ENCODE measurements at regions not wholly inside any gene's neighbourhood (a gene's known extent, or its start where the extent isn't known, plus 50 kb on each side); places are given as distances from the start of the nearest gene placed in this dataset.

DNA sequence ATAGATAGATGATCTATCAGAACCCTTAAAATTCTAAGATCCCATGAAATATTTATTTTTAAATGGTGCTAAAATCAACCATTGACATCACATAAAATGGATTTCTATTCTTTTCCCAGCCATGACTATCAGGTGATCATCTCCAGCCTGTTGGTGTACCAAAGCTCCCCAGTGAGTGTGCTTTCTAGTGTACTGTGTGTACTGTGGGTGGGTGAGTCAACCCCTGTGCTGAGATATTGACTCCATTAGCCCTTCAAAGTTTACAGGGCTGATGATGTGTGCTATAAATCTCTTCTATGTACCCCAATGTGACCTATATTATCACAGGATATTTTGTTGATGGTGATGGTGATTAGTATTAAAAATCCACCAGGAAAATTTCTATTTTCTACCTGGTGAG is 344.6 kb downstream of the MMUT start:
- TF ChIP-seq FOXM1 (IDR thresholded peaks at IDR 0.05; ENCODE audit: borderline replicate concordance, low read depth) (no peak), TEAD4 (IDR thresholded peaks at IDR 0.05) (no peak), ZBTB7A (IDR thresholded peaks at IDR 0.05; ENCODE audit: low read depth) (no peak), NFIC (IDR thresholded peaks at IDR 0.05) (no peak), CEBPB (IDR thresholded peaks at IDR 0.05) (no peak), TAF1 (IDR thresholded peaks at IDR 0.05; ENCODE audit: low read depth) (no peak), RAD21 (IDR thresholded peaks at IDR 0.05; ENCODE audit: low read depth) (no peak), EP300 (IDR thresholded peaks at IDR 0.05; ENCODE audit: borderline replicate concordance) (no peak), EGR1 (IDR thresholded peaks at IDR 0.05) (no peak), TCF12 (IDR thresholded peaks at IDR 0.05; ENCODE audit: low read depth) (no peak), CREB1 (IDR thresholded peaks at IDR 0.05; ENCODE audit: low read depth) (no peak)
- TF ChIP-seq, protein P1, sequence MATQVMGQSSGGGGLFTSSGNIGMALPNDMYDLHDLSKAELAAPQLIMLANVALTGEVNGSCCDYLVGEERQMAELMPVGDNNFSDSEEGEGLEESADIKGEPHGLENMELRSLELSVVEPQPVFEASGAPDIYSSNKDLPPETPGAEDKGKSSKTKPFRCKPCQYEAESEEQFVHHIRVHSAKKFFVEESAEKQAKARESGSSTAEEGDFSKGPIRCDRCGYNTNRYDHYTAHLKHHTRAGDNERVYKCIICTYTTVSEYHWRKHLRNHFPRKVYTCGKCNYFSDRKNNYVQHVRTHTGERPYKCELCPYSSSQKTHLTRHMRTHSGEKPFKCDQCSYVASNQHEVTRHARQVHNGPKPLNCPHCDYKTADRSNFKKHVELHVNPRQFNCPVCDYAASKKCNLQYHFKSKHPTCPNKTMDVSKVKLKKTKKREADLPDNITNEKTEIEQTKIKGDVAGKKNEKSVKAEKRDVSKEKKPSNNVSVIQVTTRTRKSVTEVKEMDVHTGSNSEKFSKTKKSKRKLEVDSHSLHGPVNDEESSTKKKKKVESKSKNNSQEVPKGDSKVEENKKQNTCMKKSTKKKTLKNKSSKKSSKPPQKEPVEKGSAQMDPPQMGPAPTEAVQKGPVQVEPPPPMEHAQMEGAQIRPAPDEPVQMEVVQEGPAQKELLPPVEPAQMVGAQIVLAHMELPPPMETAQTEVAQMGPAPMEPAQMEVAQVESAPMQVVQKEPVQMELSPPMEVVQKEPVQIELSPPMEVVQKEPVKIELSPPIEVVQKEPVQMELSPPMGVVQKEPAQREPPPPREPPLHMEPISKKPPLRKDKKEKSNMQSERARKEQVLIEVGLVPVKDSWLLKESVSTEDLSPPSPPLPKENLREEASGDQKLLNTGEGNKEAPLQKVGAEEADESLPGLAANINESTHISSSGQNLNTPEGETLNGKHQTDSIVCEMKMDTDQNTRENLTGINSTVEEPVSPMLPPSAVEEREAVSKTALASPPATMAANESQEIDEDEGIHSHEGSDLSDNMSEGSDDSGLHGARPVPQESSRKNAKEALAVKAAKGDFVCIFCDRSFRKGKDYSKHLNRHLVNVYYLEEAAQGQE (IDR thresholded peaks at IDR 0.05; ENCODE audit: low read depth): no peak
- TF ChIP-seq, protein P2, sequence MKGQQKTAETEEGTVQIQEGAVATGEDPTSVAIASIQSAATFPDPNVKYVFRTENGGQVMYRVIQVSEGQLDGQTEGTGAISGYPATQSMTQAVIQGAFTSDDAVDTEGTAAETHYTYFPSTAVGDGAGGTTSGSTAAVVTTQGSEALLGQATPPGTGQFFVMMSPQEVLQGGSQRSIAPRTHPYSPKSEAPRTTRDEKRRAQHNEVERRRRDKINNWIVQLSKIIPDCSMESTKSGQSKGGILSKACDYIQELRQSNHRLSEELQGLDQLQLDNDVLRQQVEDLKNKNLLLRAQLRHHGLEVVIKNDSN (IDR thresholded peaks at IDR 0.05): no peak

DNA sequence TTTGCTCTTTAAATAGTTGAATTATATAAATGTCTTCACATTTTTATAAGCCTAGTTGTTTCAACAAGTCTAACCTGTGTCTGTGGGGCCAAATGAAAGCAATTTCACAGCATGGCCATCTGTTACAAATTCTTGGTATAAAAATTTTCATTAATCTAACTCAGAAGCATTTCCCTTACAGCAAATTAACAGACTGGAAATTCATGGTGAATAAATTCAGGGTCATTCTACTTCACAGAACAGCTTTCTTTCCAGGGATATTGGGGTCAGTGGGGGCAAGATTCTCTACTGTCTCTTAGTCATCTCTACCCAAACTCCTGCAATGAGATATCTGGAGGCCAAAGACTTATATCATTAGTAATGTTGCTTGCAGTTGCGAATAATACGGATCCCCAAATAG is 352.1 kb downstream of the MMUT start:
- TF ChIP-seq, protein P1 (IDR thresholded peaks at IDR 0.05; ENCODE audit: low read depth): no peak
- TF ChIP-seq YY1 (IDR thresholded peaks at IDR 0.05; ENCODE audit: low read depth): no peak

DNA sequence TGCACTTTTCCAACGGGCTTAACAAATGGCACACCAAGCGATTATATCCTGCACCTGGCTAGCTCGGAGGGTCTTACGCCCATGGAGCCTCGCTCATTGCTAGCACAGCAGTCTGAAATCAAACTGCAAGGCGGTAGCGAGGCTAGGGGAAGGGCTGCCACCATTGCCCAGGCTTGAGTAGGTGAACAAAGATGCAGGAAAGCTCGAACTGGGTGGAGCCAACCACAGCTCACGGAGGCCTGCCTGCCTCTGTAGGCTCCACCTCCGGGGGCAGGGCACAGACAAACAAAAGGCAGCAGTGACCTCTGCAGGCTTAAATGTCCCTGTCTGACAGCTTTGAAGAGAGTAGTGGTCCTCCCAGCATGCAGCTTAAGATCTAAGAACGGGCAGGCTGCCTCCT is 365.4 kb downstream of the MMUT start:
- peak; percentile 18; the same call in 1 of the 2 replicates for TF ChIP-seq RAD21 (IDR thresholded peaks at IDR 0.05; ENCODE audit: low read depth)

DNA sequence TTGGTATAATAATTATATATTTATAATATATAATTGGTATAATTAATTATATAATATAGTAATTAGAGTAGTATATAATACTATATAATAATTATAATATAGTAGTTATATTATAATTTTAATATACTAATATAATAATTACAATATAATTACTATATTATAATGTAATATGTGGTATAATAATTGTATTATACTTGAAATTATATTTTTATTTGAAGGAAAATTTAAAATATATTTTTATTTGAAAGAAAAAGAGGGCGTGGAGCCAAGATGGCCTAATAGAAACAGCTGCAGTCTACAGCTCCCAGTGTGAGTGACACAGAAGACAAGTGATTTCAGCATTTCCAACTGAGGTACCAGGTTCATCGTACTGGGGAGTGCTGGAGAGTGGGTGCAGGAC is 365.9 kb downstream of the MMUT start:
- TF ChIP-seq, protein P2 (IDR thresholded peaks at IDR 0.05): no peak
- TF ChIP-seq, protein P3, sequence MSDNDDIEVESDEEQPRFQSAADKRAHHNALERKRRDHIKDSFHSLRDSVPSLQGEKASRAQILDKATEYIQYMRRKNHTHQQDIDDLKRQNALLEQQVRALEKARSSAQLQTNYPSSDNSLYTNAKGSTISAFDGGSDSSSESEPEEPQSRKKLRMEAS (IDR thresholded peaks at IDR 0.05): no peak
- TF ChIP-seq CEBPB (IDR thresholded peaks at IDR 0.05) (no peak), EP300 (IDR thresholded peaks at IDR 0.05; ENCODE audit: borderline replicate concordance) (no peak), TEAD4 (IDR thresholded peaks at IDR 0.05) (no peak), TCF12 (IDR thresholded peaks at IDR 0.05; ENCODE audit: low read depth) (no peak), RAD21 (IDR thresholded peaks at IDR 0.05; ENCODE audit: low read depth) (no peak), NFIC (IDR thresholded peaks at IDR 0.05) (no peak), ZBTB7A (IDR thresholded peaks at IDR 0.05; ENCODE audit: low read depth) (no peak), CREB1 (IDR thresholded peaks at IDR 0.05; ENCODE audit: low read depth) (no peak), EGR1 (IDR thresholded peaks at IDR 0.05) (no peak), TAF1 (IDR thresholded peaks at IDR 0.05; ENCODE audit: low read depth) (no peak), YY1 (IDR thresholded peaks at IDR 0.05; ENCODE audit: low read depth) (no peak), FOXM1 (IDR thresholded peaks at IDR 0.05; ENCODE audit: borderline replicate concordance, low read depth) (no peak)
- TF ChIP-seq, protein P1 (IDR thresholded peaks at IDR 0.05; ENCODE audit: low read depth): no peak

DNA sequence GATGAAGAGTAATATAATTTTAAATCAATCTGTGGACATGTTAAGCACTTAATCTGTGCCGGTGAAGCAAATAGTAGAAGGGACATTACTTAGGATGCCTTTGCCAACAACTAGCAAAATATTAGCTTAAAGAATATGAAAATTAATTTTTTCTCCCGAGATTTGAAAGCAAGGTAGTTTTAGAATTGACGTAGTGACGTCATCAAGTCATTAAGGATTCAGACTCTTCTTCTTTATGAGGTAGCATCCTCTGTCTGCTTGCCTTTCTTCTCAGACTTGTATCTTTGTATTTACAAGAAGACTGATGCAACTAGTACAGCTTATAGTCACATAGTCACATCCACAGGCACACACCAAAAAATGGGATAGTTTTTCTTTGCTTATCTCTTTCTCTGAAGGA is 374.4 kb downstream of the MMUT start:
- no peak for TF ChIP-seq ZBTB7A (IDR thresholded peaks at IDR 0.05; ENCODE audit: low read depth)
- no peak for TF ChIP-seq CREB1 (IDR thresholded peaks at IDR 0.05; ENCODE audit: low read depth)
- TF ChIP-seq YY1 (IDR thresholded peaks at IDR 0.05; ENCODE audit: low read depth): no peak
- no peak for TF ChIP-seq NFIC (IDR thresholded peaks at IDR 0.05)

DNA sequence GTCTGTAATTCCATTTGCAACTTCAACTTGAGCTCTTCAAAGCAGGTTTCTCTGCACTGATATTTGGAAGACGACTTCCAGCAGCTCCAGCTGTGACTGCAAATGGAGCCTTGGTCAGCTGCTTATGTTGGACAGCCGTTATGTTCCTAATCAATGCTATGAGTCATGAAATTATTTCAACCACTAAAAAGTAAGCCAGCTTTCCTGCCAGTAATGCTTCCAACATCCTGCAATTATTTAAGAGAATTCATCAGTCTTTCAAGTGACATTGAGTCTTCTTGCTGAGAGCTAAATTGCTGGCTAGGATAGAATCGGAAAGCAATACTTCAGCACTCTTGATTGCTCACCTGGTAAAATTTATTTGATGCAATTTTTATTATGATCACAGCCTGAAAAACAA is 375.7 kb downstream of the MMUT start:
- TF ChIP-seq, protein P2 (IDR thresholded peaks at IDR 0.05): no peak
- TF ChIP-seq, protein P3 (IDR thresholded peaks at IDR 0.05): no peak
- TF ChIP-seq ZBTB7A (IDR thresholded peaks at IDR 0.05; ENCODE audit: low read depth): no peak
- TF ChIP-seq CREB1 (IDR thresholded peaks at IDR 0.05; ENCODE audit: low read depth): no peak
- no peak for TF ChIP-seq CEBPB (IDR thresholded peaks at IDR 0.05)
- no peak for TF ChIP-seq TEAD4 (IDR thresholded peaks at IDR 0.05)
- TF ChIP-seq TAF1 (IDR thresholded peaks at IDR 0.05; ENCODE audit: low read depth): no peak
- TF ChIP-seq, protein P1 (IDR thresholded peaks at IDR 0.05; ENCODE audit: low read depth): no peak
- no peak for TF ChIP-seq FOXM1 (IDR thresholded peaks at IDR 0.05; ENCODE audit: borderline replicate concordance, low read depth)

Measured in Ishikawa (cell line).